Hepatocyte (in vitro differentiated cells): ENCODE measurements at regions not wholly inside any gene's neighbourhood (a gene's known extent, or its start where the extent isn't known, plus 50 kb on each side); places are given as distances from the start of the nearest gene placed in this dataset.

Experiments used
- EZH2 ChIP-seq: fragments of 200-600 bp; sonication (generic); IDR thresholded peaks from 2 replicates; pipeline ENCODE4 v1.6.1; 2016; ENCODE audit warnings: antibody characterized with exemption, mild to moderate bottlenecking, borderline replicate concordance
- EZH2phosphoT487 ChIP-seq: fragments of 200-600 bp; sonication (generic); IDR thresholded peaks from one replicate; pipeline ENCODE4 v1.6.1; 2018; ENCODE audit warnings: antibody characterized with exemption, mild to moderate bottlenecking, low read depth, moderate library complexity; ENCODE audit not compliant: unreplicated experiment, severe bottlenecking
- TF ChIP-seq, protein P1 (sequence below): fragments of 200-600 bp; sonication (generic); IDR thresholded peaks from 2 replicates; pipeline ENCODE4 v1.5.1; 2016; ENCODE audit warnings: antibody characterized with exemption, mild to moderate bottlenecking; ENCODE audit not compliant: poor library complexity

DNA sequence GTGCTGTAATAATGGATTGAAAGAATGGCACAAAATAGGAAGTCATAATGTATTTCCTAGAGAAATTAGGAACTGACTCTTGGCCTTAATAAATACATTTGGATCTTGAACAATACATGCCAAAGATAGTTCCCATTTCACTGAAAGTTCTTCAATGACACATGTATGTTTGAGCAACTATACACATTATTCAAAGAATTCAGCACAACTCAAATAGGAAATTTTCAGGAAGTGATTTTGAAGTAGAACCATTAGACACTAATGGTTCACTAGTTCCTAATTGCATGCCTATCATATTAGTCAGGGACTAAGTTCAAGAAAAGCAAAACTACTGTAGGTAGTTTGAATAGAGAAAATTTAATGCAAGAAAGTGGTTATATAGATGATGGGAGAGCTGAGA, 404.7 kb downstream of the LMO4 start:
- TF ChIP-seq, protein P1, sequence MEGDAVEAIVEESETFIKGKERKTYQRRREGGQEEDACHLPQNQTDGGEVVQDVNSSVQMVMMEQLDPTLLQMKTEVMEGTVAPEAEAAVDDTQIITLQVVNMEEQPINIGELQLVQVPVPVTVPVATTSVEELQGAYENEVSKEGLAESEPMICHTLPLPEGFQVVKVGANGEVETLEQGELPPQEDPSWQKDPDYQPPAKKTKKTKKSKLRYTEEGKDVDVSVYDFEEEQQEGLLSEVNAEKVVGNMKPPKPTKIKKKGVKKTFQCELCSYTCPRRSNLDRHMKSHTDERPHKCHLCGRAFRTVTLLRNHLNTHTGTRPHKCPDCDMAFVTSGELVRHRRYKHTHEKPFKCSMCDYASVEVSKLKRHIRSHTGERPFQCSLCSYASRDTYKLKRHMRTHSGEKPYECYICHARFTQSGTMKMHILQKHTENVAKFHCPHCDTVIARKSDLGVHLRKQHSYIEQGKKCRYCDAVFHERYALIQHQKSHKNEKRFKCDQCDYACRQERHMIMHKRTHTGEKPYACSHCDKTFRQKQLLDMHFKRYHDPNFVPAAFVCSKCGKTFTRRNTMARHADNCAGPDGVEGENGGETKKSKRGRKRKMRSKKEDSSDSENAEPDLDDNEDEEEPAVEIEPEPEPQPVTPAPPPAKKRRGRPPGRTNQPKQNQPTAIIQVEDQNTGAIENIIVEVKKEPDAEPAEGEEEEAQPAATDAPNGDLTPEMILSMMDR: no peak
- no peak for TF ChIP-seq EZH2
- TF ChIP-seq EZH2phosphoT487: no peak
